GM23338 (cell line): ENCODE measurements at regions not wholly inside any gene's neighbourhood (a gene's known extent, or its start where the extent isn't known, plus 50 kb on each side); places are given as distances from the start of the nearest gene placed in this dataset.

Experiments used
- ATAC-seq: fragments of 200-7000 bp; cut with Tn5 transposase; 3 replicates; pipeline ENCODE4 v1.9.1; 2020
- DNase-seq: peaks from one replicate; pipeline ENCODE4 v3.0.0-alpha.2; 2015; ENCODE audit warnings: low spot score
- H2AFZ ChIP-seq: fragments of 200-600 bp; sonication (generic); 2 replicates; pipeline ENCODE4 v1.8.0; 2016; ENCODE audit warnings: antibody characterized with exemption, mild to moderate bottlenecking, moderate library complexity
- H3F3A ChIP-seq: fragments of 200-600 bp; sonication (generic); replicated peaks from 2 replicates; pipeline ENCODE4 v1.8.0; 2017; ENCODE audit warnings: antibody characterized with exemption, mixed run types, low read depth
- H3K27ac ChIP-seq: fragments of 200-600 bp; sonication (generic); 2 replicates; pipeline ENCODE4 v1.6.1; 2016; ENCODE audit warnings: low read depth
- H3K27me3 ChIP-seq: fragments of 200-600 bp; sonication (generic); 2 replicates; pipeline ENCODE4 v1.8.0; 2016; ENCODE audit warnings: mild to moderate bottlenecking, mixed run types, moderate library complexity; ENCODE audit not compliant: insufficient read depth
- H3K36me3 ChIP-seq: fragments of 200-600 bp; sonication (generic); 2 replicates; pipeline ENCODE4 v1.8.0; 2016; ENCODE audit warnings: mild to moderate bottlenecking; ENCODE audit not compliant: insufficient read depth
- H3K4me1 ChIP-seq: fragments of 200-600 bp; sonication (generic); 2 replicates; pipeline ENCODE4 v1.8.0; 2016; ENCODE audit warnings: mild to moderate bottlenecking, moderate library complexity; ENCODE audit not compliant: insufficient read depth
- H3K4me2 ChIP-seq: fragments of 200-600 bp; sonication (generic); 2 replicates; pipeline ENCODE4 v1.7.1; 2017; ENCODE audit warnings: mixed run types
- H3K4me3 ChIP-seq: fragments of 200-600 bp; sonication (generic); 2 replicates; pipeline ENCODE4 v1.6.1; 2016; ENCODE audit warnings: mixed run types
- H3K79me2 ChIP-seq: fragments of 200-600 bp; sonication (generic); replicated peaks from 2 replicates; pipeline ENCODE4 v1.8.0; 2017; ENCODE audit warnings: mild to moderate bottlenecking; ENCODE audit not compliant: insufficient read depth
- H3K9me2 ChIP-seq: fragments of 200-600 bp; sonication (generic); 2 replicates; pipeline ENCODE4 v1.8.0; 2017; ENCODE audit not compliant: insufficient read depth
- H4K20me1 ChIP-seq: fragments of 200-600 bp; sonication (generic); replicated peaks from 2 replicates; pipeline ENCODE4 v1.8.0; 2017; ENCODE audit warnings: mild to moderate bottlenecking; ENCODE audit not compliant: insufficient read depth
- H3K27ac Mint-ChIP-seq: 2 replicates; pipeline ENCODE4 v1.8.0; 2020; ENCODE audit warnings: inconsistent platforms, mild to moderate bottlenecking, moderate library complexity, mixed read lengths
- H3K27me3 Mint-ChIP-seq: 3 replicates; pipeline ENCODE4 v1.8.0; 2022; ENCODE audit warnings: low read depth, mild to moderate bottlenecking, moderate library complexity, mixed read lengths, inconsistent platforms; ENCODE audit not compliant: insufficient read depth, poor library complexity
- H3K36me3 Mint-ChIP-seq: 3 replicates; pipeline ENCODE4 v1.8.0; 2021; ENCODE audit warnings: low read depth, mild to moderate bottlenecking, inconsistent platforms, moderate library complexity, mixed read lengths
- H3K4me1 Mint-ChIP-seq: 3 replicates; pipeline ENCODE4 v1.8.0; 2020; ENCODE audit warnings: mild to moderate bottlenecking, inconsistent platforms, mixed read lengths
- H3K4me3 Mint-ChIP-seq: 3 replicates; pipeline ENCODE4 v1.8.0; 2021; ENCODE audit warnings: moderate library complexity, mild to moderate bottlenecking, inconsistent platforms, mixed read lengths
- H3K9me3 Mint-ChIP-seq: 3 replicates; pipeline ENCODE4 v1.8.0; 2020; ENCODE audit warnings: moderate library complexity, mild to moderate bottlenecking, inconsistent platforms, mixed read lengths
- CTCF ChIP-seq, 2 experiments: fragments of 200-600 bp in 1 of 2; sonication (generic) in 1 of 2; conservative IDR thresholded peaks; 2 replicates each; pipeline versions ENCODE4 v1.5.1 to v1.6.1; 2016 to 2017; ENCODE audit warnings: antibody characterized with exemption in 2 of 2, low read depth in 2 of 2, mild to moderate bottlenecking in 2 of 2, moderate library complexity in 1 of 2
- ETS1 ChIP-seq: IDR thresholded peaks from 2 replicates; pipeline ENCODE4 v1.6.1; 2016; ENCODE audit warnings: antibody characterized with exemption
- EZH2 ChIP-seq: fragments of 200-600 bp; sonication (generic); IDR thresholded peaks from one replicate; pipeline ENCODE4 v1.8.0; 2017; ENCODE audit warnings: antibody characterized with exemption, mild to moderate bottlenecking, low read depth; ENCODE audit not compliant: unreplicated experiment
- JUNB ChIP-seq: IDR thresholded peaks from one replicate; pipeline ENCODE4 v1.6.1; 2016; ENCODE audit warnings: antibody characterized with exemption; ENCODE audit not compliant: unreplicated experiment
- NANOG ChIP-seq: IDR thresholded peaks from 2 replicates; pipeline ENCODE4 v1.6.1; 2016; ENCODE audit warnings: antibody characterized with exemption, borderline replicate concordance
- POLR2AphosphoS5 ChIP-seq: IDR thresholded peaks from 2 replicates; pipeline ENCODE4 v1.6.1; 2016; ENCODE audit warnings: antibody characterized with exemption, low read depth
- STAT1 ChIP-seq: IDR thresholded peaks from one replicate; pipeline ENCODE4 v1.6.1; 2016; ENCODE audit warnings: antibody characterized with exemption; ENCODE audit not compliant: unreplicated experiment
- ZNF114 ChIP-seq: fragments of 250-450 bp; sonication (Bioruptor Pico); IDR thresholded peaks from 2 replicates; pipeline ENCODE4 v1.5.0; 2020; ENCODE audit warnings: mild to moderate bottlenecking, moderate library complexity
- ZNF331 ChIP-seq: fragments of 250-450 bp; sonication (Bioruptor Pico); IDR thresholded peaks from 2 replicates; pipeline ENCODE4 v1.5.0; 2020; ENCODE audit warnings: low read depth, mild to moderate bottlenecking, moderate library complexity

- no peak for TF ChIP-seq ETS1
- no peak for TF ChIP-seq CTCF (conservative IDR thresholded peaks at IDR 0.05; ENCODE audit: low read depth in 2 of 2)
- TF ChIP-seq NANOG: no peak
- no peak for TF ChIP-seq JUNB
- no peak for TF ChIP-seq ZNF114
- no peak for TF ChIP-seq EZH2
Measured at GRCh38 chr1:36729716-36730510, 247.2 kb upstream of the CSF3R start (continued).

- no peak overlapping the region for H3K4me2 ChIP-seq
- Mint-ChIP-seq H3K27me3 (peaks cover 3% of the 10 kb centered on the region), H3K27ac (no peak overlapping the region), H3K4me1 (peaks cover 19% of the 10 kb centered on the region), H3K4me3 (no peak overlapping the region), H3K9me3 (no peaks in the 10 kb centered on the region), H3K36me3 (no peaks in the 10 kb centered on the region)
- TF ChIP-seq CTCF (conservative IDR thresholded peaks at IDR 0.05; ENCODE audit: low read depth in 2 of 2) (no peak), ZNF114 (no peak), STAT1 (no peak), POLR2AphosphoS5 (no peak)
- no peak overlapping the region for H2AFZ ChIP-seq
- H3K9me2 ChIP-seq: peaks cover 6% of the 10 kb centered on the region; the same call in 1 of the 2 replicates
- no peaks in the 10 kb centered on the region for H3F3A ChIP-seq
- no peak overlapping the region for H3K27ac ChIP-seq
- DNase-seq (no peak), ATAC-seq (no peak)
- no peaks in the 10 kb centered on the region for H3K27me3 ChIP-seq
- H3K4me3 ChIP-seq: no peak overlapping the region
- H4K20me1 ChIP-seq: no peaks in the 10 kb centered on the region
- H3K36me3 ChIP-seq: no peaks in the 10 kb centered on the region
- no peaks in the 10 kb centered on the region for H3K4me1 ChIP-seq
- no peaks in the 10 kb centered on the region for H3K79me2 ChIP-seq
Measured at GRCh38 chr1:36729289-36729688, 246.6 kb upstream of the CSF3R start.

GRCh38 chr1:36728846-36729245 is 246.1 kb upstream of the CSF3R start:
- Histone ChIP-seq H3K4me1 (no peaks in the 10 kb centered on the region), H3K27ac (no peak overlapping the region), H3F3A (no peaks in the 10 kb centered on the region), H3K9me2 (peaks cover 6% of the 10 kb centered on the region; the same call in 1 of the 2 replicates), H3K4me3 (no peak overlapping the region), H3K36me3 (no peaks in the 10 kb centered on the region), H3K4me2 (no peak overlapping the region), H3K79me2 (no peaks in the 10 kb centered on the region), H4K20me1 (no peaks in the 10 kb centered on the region), H3K27me3 (no peaks in the 10 kb centered on the region), H2AFZ (no peak overlapping the region)
- Mint-ChIP-seq H3K27me3 (no peaks in the 10 kb centered on the region), H3K27ac (no peak overlapping the region), H3K36me3 (no peaks in the 10 kb centered on the region), H3K9me3 (no peaks in the 10 kb centered on the region), H3K4me1 (peaks cover 19% of the 10 kb centered on the region), H3K4me3 (no peak overlapping the region)
- no peak for DNase-seq
- no peak for ATAC-seq
- TF ChIP-seq EZH2: no peak
- no peak for TF ChIP-seq ZNF114
- TF ChIP-seq JUNB: no peak
- no peak for TF ChIP-seq ZNF331
- no peak for TF ChIP-seq CTCF (conservative IDR thresholded peaks at IDR 0.05; ENCODE audit: low read depth in 2 of 2)
